Stimulated activated CD4-positive, alpha-beta T cell treated with anti-CD3 and anti-CD28 coated beads, TNF-alpha, amount 100 ng/mL, for 1 hour (primary cell): ENCODE measurements at regions not wholly inside any gene's neighbourhood (a gene's known extent, or its start where the extent isn't known, plus 50 kb on each side); places are given as distances from the start of the nearest gene placed in this dataset.
"Not testable (repeated sequence)": the region's sequence is repeated elsewhere in the genome, so short reads cannot be mapped to it uniquely, and the experiment has no call there.

ENCODE experiments used
- DNase-seq, 3 donors: peaks; one replicate each; pipeline ENCODE4 v3.0.0-alpha.2; 2020; ENCODE audit warnings: low read depth in 3 of 3, low spot score in 1 of 3

- not testable (repeated sequence) for DNase-seq
Observed at GRCh38 chr9:33734941-33735835, 60.2 kb upstream of the PRSS3 start.

- no peak for DNase-seq
Observed at GRCh38 chr9:33737811-33738606, 57.4 kb upstream of the PRSS3 start.

- DNase-seq = no peak
Observed at GRCh38 chr9:33739398-33739797, 56.0 kb upstream of the PRSS3 start.

GRCh38 chr9:33740075-33740474 lies 55.3 kb upstream of the PRSS3 start:
- no peak for DNase-seq

GRCh38 chr9:33740958-33741357 lies 54.4 kb upstream of the PRSS3 start:
- not testable (repeated sequence) for DNase-seq

- DNase-seq = no peak
Observed at GRCh38 chr9:33742051-33742450, 53.3 kb upstream of the PRSS3 start.

GRCh38 chr9:33742519-33742918 lies 52.8 kb upstream of the PRSS3 start:
- no peak for DNase-seq
